ENCODE measurements at regions not wholly inside any gene's neighbourhood (a gene's known extent, or its start where the extent isn't known, plus 50 kb on each side); places are given as distances from the start of the nearest gene placed in this dataset.

GRCh38 chr4:115396034-115396433, 282.6 kb upstream of the NDST4 start:
- TF ChIP-seq TAF1 (IDR thresholded peaks at IDR 0.05; ENCODE audit: borderline replicate concordance, low read depth, low read length): no peak
- no peak for TF ChIP-seq POLR2AphosphoS5 (IDR thresholded peaks at IDR 0.05; ENCODE audit: low read depth, low read length)
